Lower lobe of right lung (tissue), 2 donors: ENCODE measurements at regions not wholly inside any gene's neighbourhood (a gene's known extent, or its start where the extent isn't known, plus 50 kb on each side); places are given as distances from the start of the nearest gene placed in this dataset.
A peak's percentile ranks its signal among the peaks of the same experiment; 100 is the strongest.

Experiments used
- ATAC-seq, 2 donors: fragments of 200-7000 bp; cut with Tn5 transposase; one replicate each; pipeline ENCODE4 v1.9.1; 2020 to 2022; ENCODE audit warnings: mild to moderate bottlenecking in 2 of 2, moderate library complexity in 2 of 2
- DNase-seq: peaks from one replicate; pipeline ENCODE4 v3.0.0-alpha.2; 2020
- H3K27ac ChIP-seq: fragments of 200-600 bp; one replicate; pipeline ENCODE4 v1.8.0; 2022
- H3K27me3 ChIP-seq: fragments of 200-600 bp; one replicate; pipeline ENCODE4 v1.8.0; 2022; ENCODE audit warnings: low read depth
- H3K36me3 ChIP-seq: fragments of 200-600 bp; one replicate; pipeline ENCODE4 v1.8.0; 2022; ENCODE audit warnings: mild to moderate bottlenecking
- H3K4me1 ChIP-seq: fragments of 200-600 bp; one replicate; pipeline ENCODE4 v1.8.0; 2022
- H3K4me3 ChIP-seq: fragments of 200-600 bp; one replicate; pipeline ENCODE4 v1.8.0; 2022; ENCODE audit warnings: mild to moderate bottlenecking
- H3K9me3 ChIP-seq: fragments of 200-600 bp; one replicate; pipeline ENCODE4 v1.8.0; 2022
- CTCF ChIP-seq: fragments of 200-600 bp; IDR thresholded peaks from one replicate; pipeline ENCODE4 v1.8.0; 2022; ENCODE audit warnings: antibody characterized with exemption, mild to moderate bottlenecking
- intact Hi-C: fragments of 100-400 bp; cut with DNase I; formaldehyde crosslinking; loops from one replicate; pipeline ENCODE4 v1.11.0; 2022
- donor health status: DM: no; HTN: yes; CAD: no; lungs with severe emphysema.

GRCh38 chr22:48694296-48694883 lies 1133.3 kb downstream of the BRD1 start:
- no peak for TF ChIP-seq CTCF
- Histone ChIP-seq H3K4me1 (no peaks in the 10 kb centered on the region), H3K27ac (no peak overlapping the region), H3K4me3 (no peak overlapping the region), H3K27me3 (no peaks in the 10 kb centered on the region), H3K9me3 (no peaks in the 10 kb centered on the region), H3K36me3 (no peaks in the 10 kb centered on the region)
- DNase-seq (peak; percentile 38), ATAC-seq (no peak)
- intact Hi-C loops: no loop called here

- no peak for TF ChIP-seq CTCF
- ATAC-seq: no peak
- Histone ChIP-seq H3K9me3 (no peaks in the 10 kb centered on the region), H3K27me3 (no peaks in the 10 kb centered on the region), H3K4me3 (no peak overlapping the region), H3K27ac (no peak overlapping the region), H3K4me1 (no peaks in the 10 kb centered on the region), H3K36me3 (no peaks in the 10 kb centered on the region)
- peak; percentile 38 for DNase-seq
- intact Hi-C loops: no loop called here
These were observed 1134.1 kb downstream of the BRD1 start for GRCh38 chr22:48693377-48694135.

GRCh38 chr22:48692734-48693376 lies 1134.8 kb downstream of the BRD1 start:
- H3K4me1 ChIP-seq: no peaks in the 10 kb centered on the region
- H3K36me3 ChIP-seq: no peaks in the 10 kb centered on the region
- no peaks in the 10 kb centered on the region for H3K9me3 ChIP-seq
- DNase-seq (peak; percentile 39), ATAC-seq (no peak)
- H3K4me3 ChIP-seq: no peak overlapping the region
- H3K27ac ChIP-seq: no peak overlapping the region
- TF ChIP-seq CTCF: no peak
- intact Hi-C loops: no loop called here
- H3K27me3 ChIP-seq: no peaks in the 10 kb centered on the region

GRCh38 chr22:48691431-48691851 lies 1136.2 kb downstream of the BRD1 start:
- Histone ChIP-seq H3K4me3 (no peak overlapping the region), H3K4me1 (no peaks in the 10 kb centered on the region), H3K36me3 (no peaks in the 10 kb centered on the region), H3K27ac (no peak overlapping the region), H3K9me3 (no peaks in the 10 kb centered on the region), H3K27me3 (no peaks in the 10 kb centered on the region)
- peak; percentile 38 for DNase-seq
- intact Hi-C loops: no loop called here
- no peak for ATAC-seq
- TF ChIP-seq CTCF: no peak

- Histone ChIP-seq H3K27ac (no peak overlapping the region), H3K9me3 (no peaks in the 10 kb centered on the region), H3K27me3 (no peaks in the 10 kb centered on the region), H3K36me3 (no peaks in the 10 kb centered on the region), H3K4me3 (no peak overlapping the region), H3K4me1 (no peaks in the 10 kb centered on the region)
- ATAC-seq (no peak), DNase-seq (peak; percentile 28)
- intact Hi-C loops: no loop called here
- no peak for TF ChIP-seq CTCF
These were observed 1136.9 kb downstream of the BRD1 start for GRCh38 chr22:48690583-48691317.
